HG03432 (cell line): ENCODE measurements at regions not wholly inside any gene's neighbourhood (a gene's known extent, or its start where the extent isn't known, plus 50 kb on each side); places are given as distances from the start of the nearest gene placed in this dataset.
"Not testable (repeated sequence)": the region's sequence is repeated elsewhere in the genome, so short reads cannot be mapped to it uniquely, and the experiment has no call there.

Experiments
- ATAC-seq: cut with Tn5 transposase; IDR thresholded peaks from one replicate; pipeline ENCODE4 v1.9.1; 2021; ENCODE audit warnings: mild to moderate bottlenecking, moderate library complexity; ENCODE audit not compliant: unreplicated experiment

GRCh38 chr20:16863303-16863702 is 115.1 kb downstream of the OTOR start:
- no peak for ATAC-seq

- peak; percentile 82 for ATAC-seq
Observed at GRCh38 chr20:16864069-16864468, 115.9 kb downstream of the OTOR start.

DNA sequence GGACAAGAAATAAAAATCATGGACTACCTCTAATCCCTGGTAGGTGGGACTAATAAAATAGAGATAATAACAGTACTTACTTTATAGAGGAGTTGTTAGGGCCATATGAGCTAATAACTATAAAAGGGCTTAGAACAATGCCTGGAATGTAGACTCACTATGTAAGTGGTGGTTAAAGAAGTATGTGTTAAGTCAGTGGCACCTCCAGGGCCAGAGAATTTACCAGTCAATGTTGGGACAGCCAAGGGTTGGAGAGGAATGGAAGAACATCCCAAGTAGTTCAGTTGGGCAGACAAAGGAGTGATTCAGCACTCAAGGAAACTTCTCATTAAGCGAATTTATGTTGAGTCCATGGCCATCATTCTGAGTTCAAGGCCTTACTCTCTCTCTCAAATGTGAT is 116.8 kb downstream of the OTOR start:
- no peak for ATAC-seq

DNA sequence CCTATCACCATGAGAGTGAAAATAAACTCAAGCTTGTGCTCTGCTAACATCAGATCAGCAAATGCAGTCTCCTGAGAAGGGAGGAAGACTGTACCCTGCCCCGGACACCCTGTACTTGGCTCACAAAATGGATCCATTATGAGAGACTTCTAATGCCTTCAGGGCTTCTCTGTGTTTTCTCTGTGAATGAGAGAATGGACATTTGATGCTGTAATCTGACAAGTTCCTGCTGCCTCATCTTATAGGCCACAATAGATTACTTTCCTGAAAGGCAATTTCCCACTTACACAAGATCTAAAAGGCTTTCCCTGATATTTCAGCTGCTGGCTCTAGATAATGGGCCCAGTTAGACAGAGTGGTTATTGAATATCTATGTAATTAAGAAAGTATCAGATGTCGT is 117.2 kb downstream of the OTOR start:
- ATAC-seq, result no peak

DNA sequence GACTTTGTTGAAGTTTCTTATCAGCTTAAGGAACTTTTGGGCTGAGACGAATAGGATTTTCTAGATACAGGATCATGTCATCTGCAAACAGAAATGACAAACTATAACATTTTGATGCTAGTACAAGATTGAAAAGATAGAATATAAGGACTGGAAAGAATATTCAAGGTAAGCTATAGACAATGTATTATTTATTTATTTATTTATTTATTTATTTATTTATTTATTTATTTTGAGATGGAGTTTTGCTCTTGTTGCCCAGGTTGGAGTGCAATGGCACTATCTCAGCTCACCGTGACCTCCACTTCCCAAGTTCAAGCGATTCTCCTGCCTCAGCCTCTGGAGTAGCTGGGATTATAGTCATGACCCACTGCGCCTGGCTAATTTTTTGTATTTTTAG is 125.0 kb downstream of the OTOR start:
- ATAC-seq, result not testable (repeated sequence)

DNA sequence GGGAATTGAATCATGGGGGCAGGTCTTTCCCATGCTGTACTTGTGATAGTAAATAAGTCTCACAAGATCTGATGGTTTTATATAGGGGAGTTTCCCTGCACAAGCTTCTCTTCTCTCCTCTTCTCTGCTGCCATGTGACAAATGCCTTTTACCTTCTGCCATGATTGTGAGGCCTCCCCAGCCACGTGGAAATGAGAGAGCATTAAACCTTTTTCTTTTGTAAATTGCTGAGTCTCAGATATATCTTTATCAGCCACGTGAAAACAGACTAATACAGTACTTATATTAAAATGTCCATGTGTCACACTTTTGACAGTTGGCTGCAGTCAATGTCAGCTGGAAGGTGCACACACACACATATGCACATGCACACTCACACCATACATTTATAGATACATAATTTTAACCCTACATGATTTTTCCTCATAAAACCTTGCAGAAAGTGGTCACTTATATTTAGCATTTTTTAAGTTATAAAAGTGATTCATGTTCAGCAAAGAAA is 128.9 kb downstream of the OTOR start:
- ATAC-seq, result no peak

DNA sequence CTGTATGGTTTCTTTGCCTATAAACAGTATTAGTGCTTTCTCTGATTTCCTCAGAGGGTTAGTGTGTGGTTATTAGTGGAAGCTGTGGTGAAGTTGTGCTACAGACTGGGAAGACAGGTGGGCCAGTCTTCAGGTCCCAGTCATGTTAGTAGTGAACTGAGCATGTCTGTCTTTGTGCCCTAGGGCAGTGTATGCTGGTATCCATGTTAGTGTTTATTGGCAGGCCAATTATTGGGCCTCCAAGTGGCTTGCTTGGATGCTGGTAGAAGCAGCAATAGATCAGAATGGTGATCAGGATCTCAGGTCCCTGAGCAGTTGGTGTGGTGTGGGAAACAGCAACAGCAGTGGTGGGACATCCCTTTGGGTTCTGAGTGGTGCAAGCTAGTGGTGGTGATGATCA is 137.6 kb downstream of the OTOR start:
- ATAC-seq, result no peak

DNA sequence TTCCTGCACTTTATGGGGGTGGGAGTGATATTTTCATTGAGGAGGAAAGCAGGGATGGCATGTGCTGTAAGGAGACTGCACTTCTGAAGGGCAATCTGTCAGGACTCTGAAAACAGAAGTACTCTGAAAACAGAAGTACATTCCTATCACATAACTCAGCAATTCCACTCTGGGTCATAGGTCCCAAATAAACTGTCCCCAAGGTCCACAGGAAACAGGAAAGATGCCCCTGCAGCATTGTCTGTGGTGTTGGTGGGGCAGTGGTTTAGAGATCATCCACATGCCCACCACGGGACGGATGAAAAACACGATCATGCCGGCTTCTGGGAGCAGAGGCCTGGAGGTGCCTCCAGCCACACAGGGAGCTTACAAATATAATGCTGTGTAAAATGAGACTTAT is 150.3 kb downstream of the OTOR start:
- ATAC-seq, result no peak

- ATAC-seq, result no peak
Observed at GRCh38 chr20:16902662-16903061, 154.5 kb downstream of the OTOR start.

DNA sequence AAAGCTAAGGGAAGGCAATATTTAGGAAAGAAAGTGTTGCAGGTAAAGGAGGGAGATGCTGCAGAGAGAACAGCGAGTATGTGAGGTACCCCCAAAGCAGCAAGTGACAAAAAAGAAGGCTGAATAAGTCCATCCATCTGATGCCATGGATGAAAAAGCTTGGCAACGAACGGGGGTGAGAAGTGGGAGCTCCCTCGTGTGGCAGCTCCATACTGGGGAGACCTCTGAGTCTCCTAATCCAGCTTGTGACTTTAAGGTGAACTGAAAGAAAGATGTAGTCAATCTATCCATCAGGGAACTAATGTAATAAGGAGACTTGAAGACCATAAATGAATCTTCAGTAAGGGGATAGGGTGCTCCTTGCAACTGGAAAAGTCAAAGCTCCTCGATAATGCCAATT is 156.6 kb downstream of the OTOR start:
- ATAC-seq, result no peak

DNA sequence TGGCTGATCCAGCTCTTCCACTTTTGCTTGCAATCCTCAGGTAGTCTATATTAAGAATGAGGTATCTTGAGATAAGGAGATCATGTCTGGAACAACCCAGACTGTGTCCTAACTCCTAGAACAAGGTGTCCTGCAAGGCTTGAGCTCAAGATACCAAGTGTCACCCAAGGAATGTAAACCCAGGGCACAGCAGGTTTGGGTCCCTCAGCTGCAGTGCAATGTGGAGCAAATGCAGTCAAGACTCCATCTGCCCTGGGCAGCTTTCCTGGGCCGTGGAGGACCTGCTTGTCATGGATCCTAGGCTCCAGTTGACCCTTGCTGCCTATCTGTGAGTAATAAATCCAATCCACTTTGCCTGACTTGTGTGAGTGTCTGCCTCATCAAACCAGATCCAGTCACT is 166.1 kb downstream of the OTOR start:
- no peak for ATAC-seq

DNA sequence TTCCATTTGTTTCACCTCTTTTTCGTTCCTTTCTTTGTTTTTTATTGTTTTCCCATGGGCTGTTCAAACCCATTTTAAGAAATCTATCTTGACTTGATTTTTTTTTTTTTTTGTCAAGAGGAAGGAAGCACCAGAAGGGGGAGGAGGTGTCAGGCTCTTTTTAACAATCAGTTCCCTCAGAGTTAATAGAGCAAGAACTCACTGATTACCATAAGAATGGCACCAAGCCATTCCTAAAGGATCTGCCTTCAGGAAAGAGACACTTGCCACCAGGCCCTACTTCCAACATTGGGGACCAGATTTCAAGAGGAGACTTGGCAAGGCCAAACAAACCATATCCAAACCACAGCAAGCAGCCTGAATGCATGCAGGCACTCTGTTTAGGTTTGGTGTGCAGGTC is 168.0 kb downstream of the OTOR start:
- no peak for ATAC-seq

DNA sequence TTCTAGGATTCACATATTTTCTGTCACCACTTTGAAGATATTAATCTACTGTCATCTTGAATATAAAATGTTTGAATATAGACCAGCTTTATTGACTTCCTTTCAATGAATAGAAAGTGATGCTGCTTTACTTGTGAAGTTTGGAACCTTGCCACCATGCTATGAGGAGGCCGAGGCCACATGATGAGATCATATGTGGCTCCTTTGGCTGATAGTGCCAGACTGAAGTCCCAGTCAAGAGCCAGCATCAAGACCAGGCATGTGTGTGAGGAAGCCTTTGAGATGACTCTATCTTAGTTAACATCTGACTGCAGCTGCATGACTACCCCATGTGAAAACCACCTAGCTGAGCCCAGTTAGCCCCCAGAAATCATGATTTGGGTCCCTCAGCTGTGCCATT is 169.5 kb downstream of the OTOR start:
- no peak for ATAC-seq

DNA sequence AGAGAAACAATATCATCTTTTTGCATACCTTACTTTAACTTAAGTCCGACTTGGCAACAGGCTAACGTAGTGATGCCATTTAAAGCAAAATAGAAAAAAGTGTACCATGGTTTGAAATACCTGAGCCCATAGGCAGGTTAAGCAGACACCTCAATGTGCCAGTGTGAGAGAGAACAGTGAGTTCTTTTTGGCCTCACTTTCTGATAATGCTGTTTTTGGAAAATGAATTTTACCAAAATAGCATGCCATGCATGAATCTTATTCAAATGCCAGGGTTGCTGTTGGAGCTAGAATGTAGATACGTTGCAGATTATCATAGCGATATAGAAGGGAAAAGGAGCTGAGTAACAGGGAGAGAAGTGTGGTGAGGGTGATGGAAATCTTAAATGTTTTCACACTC is 170.2 kb downstream of the OTOR start:
- no peak for ATAC-seq

DNA sequence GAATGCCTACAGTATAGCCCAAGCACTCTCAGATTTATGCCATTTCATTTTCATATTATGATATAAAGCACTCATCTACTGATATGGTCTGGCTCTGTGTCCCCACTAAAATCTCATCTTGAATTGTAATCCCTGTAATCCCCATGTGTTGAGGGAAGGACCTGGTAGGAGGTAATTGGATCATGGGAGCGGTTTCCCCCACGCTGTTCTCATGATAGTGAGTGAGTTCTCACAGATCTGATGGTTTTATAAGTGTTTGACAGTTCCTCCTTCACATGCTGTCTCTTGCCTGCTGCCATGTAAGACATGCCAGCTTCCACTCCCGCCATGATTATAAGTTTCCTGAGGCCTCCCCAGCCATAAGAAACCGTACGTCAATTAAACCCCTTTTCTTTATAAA is 171.7 kb downstream of the OTOR start:
- ATAC-seq, result no peak

DNA sequence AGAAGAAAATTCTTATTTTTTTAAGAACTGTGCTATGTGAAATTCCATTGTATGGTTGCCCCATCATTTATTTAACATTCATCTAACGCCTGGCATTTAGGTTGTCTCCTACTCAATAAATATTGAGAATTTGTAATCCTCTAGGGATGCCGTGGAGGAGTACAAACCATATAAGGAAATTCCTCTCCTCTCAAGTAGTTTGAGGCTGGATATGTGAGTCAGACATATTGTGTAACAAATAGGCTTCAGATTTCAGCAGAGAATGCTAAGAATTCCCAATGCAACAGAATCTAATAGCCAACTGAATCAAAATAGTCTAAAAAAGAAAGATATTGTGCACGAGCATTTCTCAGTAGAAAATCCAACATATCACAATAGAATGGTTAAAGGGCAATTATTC is 174.7 kb downstream of the OTOR start:
- no peak for ATAC-seq

- no peak for ATAC-seq
Observed at GRCh38 chr20:16926626-16927430, 178.7 kb downstream of the OTOR start.

GRCh38 chr20:16929756-16930155 is 181.6 kb downstream of the OTOR start:
- ATAC-seq, result no peak

DNA sequence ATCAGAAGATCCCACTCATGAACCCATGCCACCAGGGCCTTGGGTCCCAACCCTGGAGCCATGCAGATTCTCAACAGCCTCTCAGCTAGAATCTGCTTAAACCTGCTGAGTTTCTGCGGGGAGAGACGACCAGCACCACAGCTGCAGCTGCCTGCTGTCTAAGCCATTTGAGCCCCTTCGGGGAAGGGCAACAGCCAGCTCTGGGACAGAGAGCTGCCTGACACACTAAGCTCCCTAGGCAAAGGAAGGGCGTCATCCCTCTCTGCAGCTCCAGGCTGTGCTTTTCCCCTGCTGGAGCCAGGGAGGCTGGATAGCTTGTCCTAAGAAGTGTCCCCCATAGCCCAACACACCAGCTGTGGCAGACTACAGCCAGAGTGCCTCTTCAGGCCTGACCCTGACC is 182.5 kb downstream of the OTOR start:
- ATAC-seq, result no peak

DNA sequence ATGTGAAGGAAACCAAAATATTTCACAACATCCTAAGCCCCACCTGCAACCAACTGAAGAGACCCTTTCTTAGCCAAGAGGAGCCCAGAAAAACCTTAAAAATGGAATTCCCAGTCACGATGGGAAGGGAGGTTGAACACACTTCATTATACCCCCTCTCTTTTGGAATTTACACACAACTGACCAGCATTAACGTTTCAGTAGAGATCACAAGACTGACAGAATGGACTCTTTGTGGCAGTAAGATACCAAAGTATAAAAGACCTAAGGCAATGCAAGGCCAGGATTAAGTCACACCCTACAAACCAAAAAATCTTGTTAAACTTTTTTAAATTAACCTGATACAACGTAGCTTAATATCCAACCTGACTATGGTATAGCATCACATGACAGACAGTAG is 190.9 kb downstream of the OTOR start:
- no peak for ATAC-seq

DNA sequence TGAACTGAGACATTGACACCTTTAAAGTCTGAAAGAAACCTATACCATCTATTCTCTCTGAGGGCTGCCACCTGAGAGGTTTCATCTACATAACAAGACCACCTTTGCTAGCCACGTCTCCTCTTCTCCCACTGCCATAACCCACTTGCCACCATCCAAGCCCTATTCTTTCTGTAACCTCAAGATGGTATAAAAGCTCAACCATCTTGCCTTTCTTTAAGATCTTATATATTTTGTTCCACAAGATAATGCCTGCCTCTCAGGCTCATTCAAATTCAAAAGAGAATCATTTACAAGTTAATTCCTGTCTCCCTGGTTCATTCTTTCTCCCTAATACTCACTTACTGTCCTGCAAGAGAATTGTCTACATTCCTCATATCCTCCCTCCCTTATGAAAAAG is 192.5 kb downstream of the OTOR start:
- ATAC-seq, result no peak

DNA sequence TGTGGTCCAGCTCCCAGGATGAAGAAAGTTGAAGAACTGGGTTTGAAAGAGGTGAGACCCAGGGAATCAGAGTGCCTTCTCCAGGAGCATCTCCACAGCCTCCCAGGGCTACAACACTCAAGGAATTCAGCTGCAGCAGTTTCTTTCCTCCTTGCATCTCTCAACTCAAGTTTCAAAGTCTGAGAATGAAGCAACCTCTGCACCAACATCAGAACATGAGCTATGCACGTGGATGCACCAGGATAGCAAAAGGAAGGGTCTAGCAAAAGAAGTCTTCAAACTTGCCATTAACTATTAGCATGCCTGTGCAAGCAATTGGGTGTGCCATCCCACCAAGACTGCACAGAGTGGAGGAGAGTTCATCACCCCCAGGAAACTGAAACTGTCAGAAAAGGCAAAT is 193.9 kb downstream of the OTOR start:
- no peak for ATAC-seq

DNA sequence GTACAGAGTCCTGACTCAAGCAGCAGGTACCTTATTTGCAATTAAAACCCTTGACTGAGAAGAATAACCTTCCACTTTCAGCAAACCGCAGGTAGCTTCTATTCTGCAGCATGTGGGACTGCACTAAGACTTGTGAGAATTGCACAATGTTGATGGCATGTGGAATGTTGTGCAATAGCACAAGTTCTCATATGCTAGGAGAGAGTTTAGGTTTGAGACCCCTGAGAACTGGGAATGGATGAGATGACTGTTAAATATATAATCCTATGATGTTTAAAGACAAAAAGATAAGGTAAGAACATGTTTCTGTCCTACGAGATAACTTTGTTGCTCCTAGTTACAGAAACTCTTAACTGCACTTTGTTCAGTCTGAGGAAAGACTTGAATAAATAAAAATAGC is 194.6 kb downstream of the OTOR start:
- no peak for ATAC-seq
